HG03469 (cell line): ENCODE measurements at regions not wholly inside any gene's neighbourhood (a gene's known extent, or its start where the extent isn't known, plus 50 kb on each side); places are given as distances from the start of the nearest gene placed in this dataset.

ENCODE experiments used
- ATAC-seq: cut with Tn5 transposase; IDR thresholded peaks from one replicate; pipeline ENCODE4 v1.9.1; 2021; ENCODE audit warnings: mild to moderate bottlenecking, moderate library complexity, moderate number of reproducible peaks; ENCODE audit not compliant: unreplicated experiment

- ATAC-seq, result no peak
Observed at GRCh38 chr21:28439251-28439650, 553.4 kb downstream of the LTN1 start.

- ATAC-seq, result no peak
Observed at GRCh38 chr21:28437061-28437460, 555.6 kb downstream of the LTN1 start.

- no peak for ATAC-seq
Observed at GRCh38 chr21:28436286-28436932, 556.3 kb downstream of the LTN1 start.

- ATAC-seq, result no peak
Observed at GRCh38 chr21:28431527-28432200, 561.0 kb downstream of the LTN1 start.

GRCh38 chr21:28431022-28431421, 561.7 kb downstream of the LTN1 start:
- ATAC-seq, result no peak

GRCh38 chr21:28429161-28429560, 563.5 kb downstream of the LTN1 start:
- ATAC-seq, result no peak

GRCh38 chr21:28427394-28428022, 565.2 kb downstream of the LTN1 start:
- ATAC-seq, result no peak

- no peak for ATAC-seq
Observed at GRCh38 chr21:28426545-28426944, 566.1 kb downstream of the LTN1 start.

- ATAC-seq, result no peak
Observed at GRCh38 chr21:28423521-28424190, 569.0 kb downstream of the LTN1 start.

GRCh38 chr21:28421716-28422524, 570.8 kb downstream of the LTN1 start:
- no peak for ATAC-seq

GRCh38 chr21:28419811-28420210, 572.9 kb downstream of the LTN1 start:
- ATAC-seq, result no peak

- ATAC-seq, result no peak
Observed at GRCh38 chr21:28418726-28419514, 573.8 kb downstream of the LTN1 start.

GRCh38 chr21:28410256-28410655, 582.4 kb downstream of the LTN1 start:
- no peak for ATAC-seq

GRCh38 chr21:28402616-28402989, 590.1 kb downstream of the LTN1 start:
- no peak for ATAC-seq

- no peak for ATAC-seq
Observed at GRCh38 chr21:28397040-28397439, 595.6 kb downstream of the LTN1 start.

- no peak for ATAC-seq
Observed at GRCh38 chr21:28396421-28396820, 596.3 kb downstream of the LTN1 start.

GRCh38 chr21:28393279-28393678, 599.4 kb downstream of the LTN1 start:
- no peak for ATAC-seq

GRCh38 chr21:28391938-28392849, 600.5 kb downstream of the LTN1 start:
- ATAC-seq, result no peak

- no peak for ATAC-seq
Observed at GRCh38 chr21:28387220-28387619, 605.5 kb downstream of the LTN1 start.
